DMS153 (cell line): ENCODE measurements at regions not wholly inside any gene's neighbourhood (a gene's known extent, or its start where the extent isn't known, plus 50 kb on each side); places are given as distances from the start of the nearest gene placed in this dataset.
"Not testable (repeated sequence)": the region's sequence is repeated elsewhere in the genome, so short reads cannot be mapped to it uniquely, and the experiment has no call there.

Experiments
- DNase-seq: peaks from one replicate; lab custom pipeline; 2025; lab: John Stamatoyannopoulos, UW

DNA sequence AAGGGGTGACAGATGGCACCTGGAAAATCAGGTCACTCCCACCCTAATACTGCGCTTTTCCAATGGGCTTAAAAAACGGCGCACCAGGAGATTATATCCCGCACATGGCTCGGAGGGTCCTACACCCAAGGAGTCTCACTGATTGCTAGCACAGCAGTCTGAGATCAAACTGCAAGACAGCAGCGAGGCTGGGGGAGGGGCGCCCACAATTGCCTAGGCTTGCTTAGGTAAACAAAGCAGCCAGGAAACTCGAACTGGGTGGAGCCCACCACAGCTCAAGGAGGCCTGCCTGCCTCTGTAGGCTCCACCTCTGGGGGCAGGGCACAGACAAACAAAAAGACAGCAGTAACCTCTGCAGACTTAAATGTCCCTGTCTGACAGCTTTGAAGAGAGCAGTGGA, 205.7 kb upstream of the HTR1E start:
- DNase-seq, result not testable (repeated sequence)

DNA sequence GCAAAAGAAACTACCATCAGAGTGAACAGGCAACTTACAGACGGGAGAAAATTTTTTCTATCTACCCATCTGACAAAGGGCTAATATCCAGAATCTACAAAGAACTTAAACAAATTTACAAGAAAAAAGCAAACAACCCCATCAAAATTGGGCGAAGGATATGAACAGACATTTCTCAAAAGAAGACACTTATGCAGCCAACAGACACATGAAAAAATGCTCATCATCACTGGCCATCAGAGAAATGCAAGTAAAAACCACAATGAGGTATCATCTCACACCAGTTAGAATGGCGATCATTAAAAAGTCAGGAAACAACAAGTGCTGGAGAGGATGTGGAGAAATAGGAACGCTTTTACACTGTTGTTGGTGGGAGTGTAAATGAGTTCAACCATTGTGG, 206.6 kb upstream of the HTR1E start:
- not testable (repeated sequence) for DNase-seq

GRCh38 chr6:86730216-86730615, 207.1 kb upstream of the HTR1E start:
- no peak for DNase-seq

GRCh38 chr6:86728976-86729375, 208.4 kb upstream of the HTR1E start:
- DNase-seq, result no peak

DNA sequence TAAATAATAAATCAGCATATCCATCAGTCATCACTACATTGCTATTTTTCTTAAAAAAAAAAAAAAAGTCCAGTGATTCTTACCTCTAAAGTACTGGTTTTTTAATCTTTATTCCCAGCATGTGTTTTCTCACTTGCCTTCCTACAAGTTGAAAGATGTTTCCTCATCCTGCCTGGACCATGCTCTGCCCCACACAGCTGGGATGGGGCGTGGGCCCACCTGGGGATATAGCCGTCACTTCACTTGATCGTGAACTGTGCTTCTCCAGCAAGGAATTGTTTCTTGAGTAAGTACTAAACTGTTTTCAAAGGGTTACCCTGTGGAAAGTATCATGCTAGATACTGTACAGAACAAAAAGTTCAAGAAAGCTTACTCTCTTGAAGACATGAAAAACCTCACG, 212.6 kb upstream of the HTR1E start:
- DNase-seq, result no peak

DNA sequence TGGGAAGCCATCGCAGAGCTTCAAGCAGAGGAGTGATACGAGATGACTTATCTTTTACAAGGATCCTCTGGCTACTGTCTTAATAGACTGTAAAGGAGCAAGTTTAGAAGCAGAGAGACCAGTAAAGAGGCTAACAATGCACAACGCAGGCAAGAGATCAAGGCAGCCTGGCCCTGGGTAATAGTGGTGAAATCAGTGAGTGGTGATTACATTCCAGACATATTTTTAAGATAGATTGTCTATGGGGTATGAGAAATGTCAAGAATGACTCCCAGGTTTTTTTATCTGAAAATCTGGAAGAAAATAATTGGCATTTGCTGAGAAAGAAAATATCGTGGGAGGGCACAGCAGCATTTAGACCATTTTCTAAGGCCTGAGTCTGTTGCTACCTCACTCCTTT, 213.6 kb upstream of the HTR1E start:
- DNase-seq, result no peak

GRCh38 chr6:86723151-86723550, 214.2 kb upstream of the HTR1E start:
- DNase-seq, result no peak

DNA sequence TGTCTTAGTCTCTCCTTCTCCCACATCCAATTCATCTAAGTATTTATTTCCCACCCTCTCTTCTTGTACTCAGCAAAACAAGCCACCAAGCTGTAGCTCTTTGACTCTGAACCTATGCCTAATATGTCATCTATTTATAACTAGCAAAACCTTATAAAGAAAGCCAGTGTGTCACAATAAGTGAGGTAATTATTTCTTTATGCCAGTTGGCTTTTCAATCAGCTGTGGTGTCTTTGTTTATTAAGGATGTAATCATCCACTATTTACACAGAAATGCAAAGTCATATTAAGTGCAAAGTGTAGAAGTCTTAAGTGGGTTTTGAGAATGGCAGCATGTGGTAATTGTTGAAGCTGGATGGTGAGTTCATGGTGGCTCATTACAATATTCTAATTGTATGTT, 215.2 kb upstream of the HTR1E start:
- no peak for DNase-seq

- DNase-seq, result no peak
These were observed 221.7 kb upstream of the HTR1E start for GRCh38 chr6:86715676-86716075.

DNA sequence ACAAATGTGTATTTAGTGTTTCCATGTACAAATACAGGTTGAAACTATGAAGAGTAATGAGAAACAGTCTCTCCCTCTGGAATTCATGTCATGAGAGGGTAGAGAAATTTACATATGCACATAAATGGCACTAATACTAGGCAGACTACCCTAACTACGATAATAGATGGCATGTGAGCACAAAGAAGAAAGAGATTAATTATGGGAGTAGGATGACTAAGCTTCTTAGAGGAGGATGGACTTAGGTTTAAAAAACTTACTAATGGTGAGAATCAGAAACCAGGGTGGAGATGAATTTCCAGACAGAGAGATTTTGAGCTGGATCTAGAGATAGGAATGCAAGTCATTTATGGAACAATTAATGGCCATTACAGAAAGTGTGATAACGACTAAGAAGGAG, 225.3 kb upstream of the HTR1E start:
- DNase-seq, result no peak

DNA sequence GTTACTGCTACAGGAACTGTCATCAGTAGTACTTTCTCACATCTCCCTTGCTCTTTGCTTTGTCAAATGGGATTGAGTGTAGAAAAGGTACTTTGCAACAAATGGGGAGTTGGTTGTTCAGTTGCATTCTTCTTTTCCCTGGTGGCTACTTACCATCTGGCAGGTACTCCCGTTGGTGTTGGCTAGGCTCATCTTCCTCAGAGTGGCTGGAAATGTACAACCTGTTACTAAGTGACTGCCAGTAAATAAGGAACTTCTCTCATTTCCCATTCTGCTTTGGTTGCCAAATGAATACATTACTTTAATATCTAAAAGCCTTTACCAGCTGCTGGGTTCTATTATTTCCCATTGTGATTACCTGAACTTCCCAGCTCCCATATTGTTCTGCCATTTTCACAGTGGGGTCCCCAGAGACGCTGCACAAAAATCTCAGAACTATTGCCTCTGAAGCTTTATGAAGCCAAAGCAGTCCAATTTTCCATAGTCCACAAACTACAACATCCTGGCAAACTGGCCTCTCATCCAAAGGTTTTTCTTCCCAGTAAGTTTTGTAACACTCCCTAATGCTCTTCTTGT, 229.7 kb upstream of the HTR1E start:
- no peak for DNase-seq

GRCh38 chr6:86706449-86706848, 230.9 kb upstream of the HTR1E start:
- no peak for DNase-seq

DNA sequence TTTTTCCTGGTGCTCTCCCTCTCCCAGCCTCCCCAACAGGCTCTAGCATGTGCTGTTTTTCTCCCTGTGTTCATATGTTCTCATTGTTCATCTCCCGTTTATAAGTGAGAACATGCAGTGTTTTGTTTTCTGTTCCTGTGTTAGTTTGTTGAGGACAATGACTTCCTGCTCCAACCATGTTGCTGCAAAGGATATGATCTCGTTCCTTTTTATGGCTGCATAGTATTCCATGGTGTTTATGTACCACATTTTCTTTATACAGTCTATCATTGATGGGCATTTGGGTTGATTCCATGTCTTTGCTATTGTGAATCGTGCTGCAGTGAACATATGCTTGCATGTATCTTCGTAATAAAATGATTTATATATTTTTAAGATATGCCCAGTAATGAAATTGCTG, 236.1 kb upstream of the HTR1E start:
- not testable (repeated sequence) for DNase-seq

DNA sequence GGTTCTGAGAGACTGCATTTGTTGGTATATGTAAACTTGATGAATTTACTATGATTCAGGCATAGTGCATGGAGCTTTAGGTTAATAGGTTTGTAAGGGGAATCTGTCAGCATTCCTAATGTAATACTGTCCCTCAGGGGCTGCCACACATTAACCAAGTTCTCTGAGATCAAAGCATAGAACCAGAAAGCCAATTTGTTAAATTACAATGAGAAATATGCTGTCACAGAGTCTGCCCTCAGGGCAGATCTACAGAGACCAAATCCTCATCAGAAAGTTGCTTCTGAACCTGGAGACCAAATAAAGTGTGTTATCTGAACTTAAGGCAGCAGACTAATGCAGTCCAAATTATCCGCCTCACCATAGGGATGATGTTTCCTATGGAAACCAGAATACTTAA, 250.8 kb upstream of the HTR1E start:
- no peak for DNase-seq

DNA sequence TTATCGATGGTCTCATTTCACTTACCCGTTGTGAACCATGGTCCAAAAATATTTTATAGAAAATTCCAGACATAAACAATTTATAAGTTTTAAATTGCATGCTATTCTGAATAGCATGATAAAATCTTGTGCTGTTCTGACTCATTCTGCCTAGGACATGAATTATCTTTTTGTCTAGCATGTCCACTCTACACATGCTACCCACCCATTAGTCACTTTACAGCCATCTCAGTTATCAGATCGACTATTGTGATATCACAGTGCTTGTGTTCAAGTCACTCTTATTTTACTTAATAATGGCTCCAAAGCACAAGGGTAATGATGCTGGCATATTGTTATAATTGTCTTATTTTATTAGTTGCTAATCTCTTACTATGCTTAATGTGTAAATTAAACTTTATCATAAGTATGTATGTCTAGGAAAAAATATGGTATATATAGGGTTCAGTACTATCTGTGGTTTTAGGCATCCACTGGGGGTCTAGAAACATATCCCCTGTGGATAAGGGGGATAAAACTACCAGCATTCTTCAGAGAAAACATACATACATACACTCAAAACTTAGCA, 252.0 kb upstream of the HTR1E start:
- DNase-seq, result no peak

DNA sequence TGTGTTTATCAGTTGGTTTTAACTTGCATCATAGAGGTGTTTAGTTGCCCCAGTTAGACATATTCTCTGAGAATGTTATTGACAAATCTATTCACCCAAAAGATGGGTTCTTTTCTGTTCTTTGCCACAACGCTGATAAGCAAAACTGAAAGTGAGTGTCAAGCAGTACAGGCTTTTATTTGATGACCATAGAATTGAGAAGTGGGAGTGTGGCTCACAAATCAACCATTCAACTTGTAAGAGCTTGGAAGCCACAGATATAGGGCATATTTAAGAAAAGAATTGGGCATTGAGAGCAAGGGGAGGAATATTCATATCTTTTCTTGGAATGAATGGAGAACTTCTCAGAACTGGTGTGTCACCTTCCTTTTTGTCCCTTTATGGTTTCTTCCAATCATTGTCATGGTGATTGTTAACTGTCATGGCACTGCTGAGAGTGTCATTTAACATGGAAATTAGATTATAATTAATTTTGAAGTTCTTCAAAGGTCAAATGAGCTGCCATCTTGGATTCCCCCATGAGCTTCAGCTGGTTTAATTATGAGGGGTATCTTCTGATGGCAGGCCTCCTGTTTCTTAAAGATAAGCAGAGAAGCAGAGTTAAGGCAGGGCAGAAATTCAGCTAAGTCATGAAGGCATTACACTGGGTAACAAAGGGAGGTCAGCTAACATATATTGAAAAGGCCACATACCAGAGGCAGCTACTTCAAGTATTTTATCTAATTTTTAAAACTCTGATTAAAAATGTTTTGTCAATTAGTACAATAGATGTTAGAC, 254.0 kb upstream of the HTR1E start:
- no peak for DNase-seq

- DNase-seq, result no peak
These were observed 255.0 kb upstream of the HTR1E start for GRCh38 chr6:86682297-86682696.

DNA sequence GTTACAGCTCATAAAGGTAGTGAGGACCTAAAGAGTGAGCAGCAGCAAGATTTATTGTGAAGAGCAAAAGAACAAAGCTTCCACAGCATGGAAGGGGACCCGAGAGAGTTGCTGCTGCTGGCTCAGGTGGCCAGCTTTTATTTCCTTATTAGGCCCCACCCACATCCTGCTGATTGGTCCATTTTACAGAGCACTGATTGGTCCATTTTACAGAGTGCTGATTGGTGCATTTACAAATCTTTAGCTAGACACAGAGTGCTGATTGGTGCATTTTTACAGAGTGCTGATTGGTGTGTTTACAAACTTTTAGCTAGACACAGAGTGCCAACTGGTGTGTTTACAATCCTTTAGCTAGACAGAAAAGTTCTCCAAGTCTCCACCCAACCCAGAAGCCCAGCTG, 256.2 kb upstream of the HTR1E start:
- DNase-seq, result not testable (repeated sequence)

GRCh38 chr6:86672125-86672524, 265.2 kb upstream of the HTR1E start:
- not testable (repeated sequence) for DNase-seq

DNA sequence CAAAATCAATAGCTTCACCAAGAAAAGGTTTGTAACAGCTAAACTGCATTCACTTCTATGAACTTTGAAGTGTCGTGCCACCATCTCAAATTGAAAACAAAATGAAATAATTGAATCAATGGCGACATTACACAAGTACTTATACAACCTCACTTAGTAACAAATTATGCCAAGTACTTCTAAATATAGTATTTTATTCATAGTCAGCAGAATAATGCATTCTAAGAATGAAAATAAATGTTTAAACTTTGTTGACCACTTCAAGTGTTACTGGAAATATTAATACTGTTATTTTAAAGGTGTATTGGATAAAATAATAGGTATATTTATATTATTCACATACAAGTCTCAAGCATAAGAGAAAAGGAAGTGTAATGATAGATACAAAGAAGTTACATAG, 280.1 kb upstream of the HTR1E start:
- DNase-seq, result no peak

GRCh38 chr6:86629123-86629522, 308.2 kb upstream of the HTR1E start:
- no peak for DNase-seq

DNA sequence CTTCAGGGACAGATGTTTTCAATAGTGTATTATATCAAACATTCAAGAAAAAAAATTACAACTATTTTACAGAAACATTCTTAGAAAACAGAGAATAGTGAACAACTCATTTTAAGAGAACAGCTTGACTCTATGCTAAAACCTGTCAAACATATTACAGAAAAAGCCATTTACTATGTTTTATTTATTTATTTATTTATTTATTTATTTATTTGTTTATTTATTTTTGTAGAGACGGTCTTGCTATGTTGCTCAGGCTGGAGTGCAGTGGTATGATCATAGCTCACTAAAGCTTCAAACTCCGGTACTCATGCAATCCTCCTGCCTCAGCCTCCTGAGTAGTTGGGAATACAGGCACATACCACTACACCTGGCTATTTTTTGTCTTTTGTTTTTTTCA, 317.9 kb upstream of the HTR1E start:
- DNase-seq, result no peak

DNA sequence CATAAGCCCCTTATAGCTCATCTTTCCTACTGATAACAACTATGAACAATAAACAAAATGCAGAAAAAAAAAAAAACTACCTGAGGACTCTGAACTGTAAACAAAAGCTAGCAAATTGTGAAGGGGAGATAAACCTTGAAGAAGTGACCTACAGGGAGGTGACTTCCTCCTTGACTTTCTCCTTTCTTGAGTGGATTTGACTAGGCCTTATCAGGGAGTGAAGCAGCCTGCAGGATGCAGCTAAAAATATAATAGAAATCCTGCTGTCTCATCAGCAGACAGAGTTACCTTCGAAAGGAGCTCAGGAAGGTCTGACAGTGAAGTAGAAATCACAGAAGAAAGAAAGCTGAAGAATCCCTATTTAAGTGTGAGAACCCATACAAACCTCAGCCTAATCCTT, 322.0 kb upstream of the HTR1E start:
- DNase-seq, result no peak
